ENCODE measurements at regions not wholly inside any gene's neighbourhood (a gene's known extent, or its start where the extent isn't known, plus 50 kb on each side); places are given as distances from the start of the nearest gene placed in this dataset.

- TF ChIP-seq POLR2A (IDR thresholded peaks at IDR 0.05) (no peak), CTCF (IDR thresholded peaks at IDR 0.05) (no peak)
Observed at GRCh38 chr12:17652436-17652835, 437.6 kb downstream of the RERGL start.

All from Peyer's patch (tissue), 4 donors.